Fibroblast of lung (primary cell): ENCODE measurements at regions not wholly inside any gene's neighbourhood (a gene's known extent, or its start where the extent isn't known, plus 50 kb on each side); places are given as distances from the start of the nearest gene placed in this dataset.

Experiments used
- CTCF ChIP-seq, 2 donors: IDR thresholded peaks in 1 of 2; conservative IDR thresholded peaks in 1 of 2; 1 replicate in 1 of 2; 2 replicates in 1 of 2; pipeline ENCODE4 v1.5.1; 2011 to 2012; ENCODE audit warnings: low read length in 2 of 2, control low read depth in 1 of 2, inconsistent platforms in 1 of 2, low read depth in 1 of 2, mild to moderate bottlenecking in 1 of 2
- EZH2 ChIP-seq: IDR thresholded peaks from 2 replicates; pipeline ENCODE4 v1.5.1; 2012; ENCODE audit warnings: low read length, control low read depth, mild to moderate bottlenecking; ENCODE audit errors: missing control alignments

- TF ChIP-seq CTCF (conservative IDR thresholded peaks at IDR 0.05 in 1 of 2, IDR thresholded peaks at IDR 0.05 in 1 of 2; ENCODE audit: low read depth in 1 of 2, low read length in 2 of 2) (no peak), EZH2 (no peak)
Measured at GRCh38 chr15:63454503-63455211, 49.7 kb upstream of the USP3 start.
